H1 (cell line): ENCODE measurements at regions not wholly inside any gene's neighbourhood (a gene's known extent, or its start where the extent isn't known, plus 50 kb on each side); places are given as distances from the start of the nearest gene placed in this dataset.

Experiments
- SP4 ChIP-seq: IDR thresholded peaks from 2 replicates; pipeline ENCODE4 v1.6.1; 2012; ENCODE audit warnings: low read length, inconsistent platforms

- no peak for TF ChIP-seq SP4
These were observed 51.3 kb upstream of the CDON start (continued) for GRCh38 chr11:126113963-126114362.
